ENCODE measurements at regions not wholly inside any gene's neighbourhood (a gene's known extent, or its start where the extent isn't known, plus 50 kb on each side); places are given as distances from the start of the nearest gene placed in this dataset.

GRCh38 chr7:131010029-131010716 lies 276.2 kb upstream of the KLF14 start (continued):
- TF ChIP-seq PATZ1 (tag by site-specific recombination; IDR thresholded peaks at IDR 0.05) = no peak

- ChIA-PET CTCF (interaction anchor here (1.7 kb wide), 1 partner anchor 96 kb away, joined by 5 read pairs; no protein-coding TSS in a partner anchor), POLR2A (no interaction called here)
- Histone ChIP-seq H3K4me3 (ENCODE audit: low read depth, low read length) (no peak overlapping the region), H3K36me3 (ENCODE audit: control insufficient read depth in 2 of 2, insufficient read depth in 1 of 2, low read length in 2 of 2) (no peaks in the 10 kb centered on the region), H3K9me3 (ENCODE audit: control insufficient read depth, insufficient read depth, low read depth, low read length) (no peaks in the 10 kb centered on the region), H3K27ac (ENCODE audit: extremely low read depth, low read depth, low read length) (no peak overlapping the region), H3K4me1 (ENCODE audit: control insufficient read depth, insufficient read depth, low read length) (peaks cover 12% of the 10 kb centered on the region)
- peak; percentile 53; the same call in 1 of the 2 replicates for TF ChIP-seq ZNF629 (tag by site-specific recombination; IDR thresholded peaks at IDR 0.05)
- TF ChIP-seq ZBTB8A (tag by site-specific recombination; IDR thresholded peaks at IDR 0.05) = no peak
- TF ChIP-seq ZNF221 (tag by site-specific recombination; IDR thresholded peaks at IDR 0.05; ENCODE audit: borderline replicate concordance) = no peak
- TF ChIP-seq SP7 (tag by site-specific recombination; IDR thresholded peaks at IDR 0.05) = no peak
- peak; percentile 80 for TF ChIP-seq MYNN (tag by site-specific recombination; IDR thresholded peaks at IDR 0.05; ENCODE audit: borderline replicate concordance)
- no peak for TF ChIP-seq ZNF335 (tag by site-specific recombination; conservative IDR thresholded peaks at IDR 0.05)
- TF ChIP-seq PRDM2 (tag by site-specific recombination; IDR thresholded peaks at IDR 0.05; ENCODE audit: borderline replicate concordance) = no peak
- no peak for TF ChIP-seq ZNF211 (tag by site-specific recombination; IDR thresholded peaks at IDR 0.05; ENCODE audit: low read depth)
- TF ChIP-seq ZFHX2 (tag by site-specific recombination; conservative IDR thresholded peaks at IDR 0.05) = no peak
- peak; percentile 36; the same call in 1 of the 2 replicates for TF ChIP-seq OSR2 (tag by site-specific recombination; IDR thresholded peaks at IDR 0.05)
- TF ChIP-seq KLF10 (tag by site-specific recombination; IDR thresholded peaks at IDR 0.05) = no peak
Observed at GRCh38 chr7:131010717-131011431, 276.9 kb upstream of the KLF14 start.

DNA sequence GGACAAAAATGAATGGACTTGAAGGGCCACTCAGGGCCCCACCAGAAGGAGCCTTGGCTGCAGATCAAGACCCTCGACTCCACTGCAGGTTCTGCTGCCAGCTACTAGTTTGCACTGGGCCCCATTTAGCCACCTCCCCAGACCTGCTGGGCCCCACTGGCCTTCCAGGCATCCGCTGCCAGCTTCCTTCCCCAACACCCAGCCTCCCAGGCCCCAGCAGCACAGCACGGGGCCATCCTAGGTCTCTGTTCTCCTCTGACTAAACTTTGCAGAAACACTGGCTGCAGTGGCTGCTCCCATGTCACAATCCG lies 277.4 kb upstream of the KLF14 start:
- H3K4me1 ChIP-seq (ENCODE audit: control insufficient read depth, insufficient read depth, low read length) = peaks cover 12% of the 10 kb centered on the region
- TF ChIP-seq, protein P1, sequence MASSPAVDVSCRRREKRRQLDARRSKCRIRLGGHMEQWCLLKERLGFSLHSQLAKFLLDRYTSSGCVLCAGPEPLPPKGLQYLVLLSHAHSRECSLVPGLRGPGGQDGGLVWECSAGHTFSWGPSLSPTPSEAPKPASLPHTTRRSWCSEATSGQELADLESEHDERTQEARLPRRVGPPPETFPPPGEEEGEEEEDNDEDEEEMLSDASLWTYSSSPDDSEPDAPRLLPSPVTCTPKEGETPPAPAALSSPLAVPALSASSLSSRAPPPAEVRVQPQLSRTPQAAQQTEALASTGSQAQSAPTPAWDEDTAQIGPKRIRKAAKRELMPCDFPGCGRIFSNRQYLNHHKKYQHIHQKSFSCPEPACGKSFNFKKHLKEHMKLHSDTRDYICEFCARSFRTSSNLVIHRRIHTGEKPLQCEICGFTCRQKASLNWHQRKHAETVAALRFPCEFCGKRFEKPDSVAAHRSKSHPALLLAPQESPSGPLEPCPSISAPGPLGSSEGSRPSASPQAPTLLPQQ (tag by site-specific recombination; IDR thresholded peaks at IDR 0.05) = peak; percentile 94
- peak; percentile 51; the same call in 1 of the 2 replicates for TF ChIP-seq GLIS2 (tag by site-specific recombination; IDR thresholded peaks at IDR 0.05)
- no peak for TF ChIP-seq KLF16 (tag by site-specific recombination; IDR thresholded peaks at IDR 0.05)
- no peak for TF ChIP-seq KLF7 (tag by site-specific recombination; IDR thresholded peaks at IDR 0.05; ENCODE audit: borderline replicate concordance)
- peak; percentile 88 for TF ChIP-seq ZFP69B (tag by site-specific recombination; IDR thresholded peaks at IDR 0.05)
- no peak for TF ChIP-seq HOXD13 (CRISPR knock-in tag; IDR thresholded peaks at IDR 0.05; ENCODE audit: borderline replicate concordance)
- no peak for TF ChIP-seq OVOL3 (tag by site-specific recombination; IDR thresholded peaks at IDR 0.05)

More for the DNA sequence above, 277.4 kb upstream of the KLF14 start:
- Histone ChIP-seq H3K36me3 (ENCODE audit: control insufficient read depth in 2 of 2, insufficient read depth in 1 of 2, low read length in 2 of 2) (no peaks in the 10 kb centered on the region), H3K4me3 (ENCODE audit: low read depth, low read length) (no peak overlapping the region), H3K27ac (ENCODE audit: extremely low read depth, low read depth, low read length) (no peak overlapping the region), H3K9me3 (ENCODE audit: control insufficient read depth, insufficient read depth, low read depth, low read length) (no peaks in the 10 kb centered on the region)
- CTCF ChIA-PET = interaction anchor here (1.7 to 1.9 kb wide), 2 partner anchors 29 to 30 kb away, joined by 5 to 6 read pairs; no protein-coding TSS in a partner anchor
- POLR2A ChIA-PET = no interaction called here

Data from HEK293 (cell line).